HG03066 (cell line): ENCODE measurements at regions not wholly inside any gene's neighbourhood (a gene's known extent, or its start where the extent isn't known, plus 50 kb on each side); places are given as distances from the start of the nearest gene placed in this dataset.

ENCODE experiments used
- ATAC-seq: cut with Tn5 transposase; IDR thresholded peaks from one replicate; pipeline ENCODE4 v1.9.1; 2021; ENCODE audit warnings: low read depth; ENCODE audit not compliant: unreplicated experiment

DNA sequence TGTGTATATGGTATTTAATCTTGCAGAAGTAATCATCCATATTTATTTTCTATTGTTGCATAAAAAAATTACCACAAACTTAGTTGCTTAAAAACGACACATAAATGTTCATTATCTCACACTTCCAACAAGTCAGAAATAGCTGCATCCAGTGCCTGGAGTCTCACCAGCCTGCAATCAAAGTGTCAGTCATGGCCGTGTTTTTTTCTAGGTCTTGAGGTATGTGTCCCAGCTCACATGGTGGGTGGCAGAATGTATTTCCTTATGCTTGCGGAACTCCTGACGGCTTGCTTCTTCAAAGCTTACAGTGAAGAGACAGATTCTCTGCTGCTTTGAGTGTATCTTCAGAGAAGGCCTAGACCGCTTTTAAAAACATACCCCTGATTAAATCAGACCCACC is 670.2 kb upstream of the LMO3 start:
- no peak for ATAC-seq

DNA sequence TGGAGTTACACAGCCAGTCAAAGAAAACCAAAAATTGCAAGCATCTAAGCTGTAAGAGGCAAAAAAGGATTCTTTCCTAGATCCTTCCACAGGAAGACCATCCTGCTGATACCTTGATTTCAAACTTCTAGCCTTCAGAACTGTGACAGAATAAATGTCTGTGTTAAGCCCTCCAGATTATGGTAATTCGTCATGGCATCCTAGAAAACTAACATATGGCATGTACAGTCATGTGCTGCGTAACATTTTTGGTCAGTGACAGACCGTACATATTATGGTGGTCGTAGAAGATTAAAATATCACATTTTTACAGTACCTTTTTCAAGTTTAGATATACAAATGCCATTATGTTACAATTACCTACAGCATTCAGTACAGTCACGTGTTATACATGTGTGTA is 660.9 kb upstream of the LMO3 start:
- no peak for ATAC-seq

DNA sequence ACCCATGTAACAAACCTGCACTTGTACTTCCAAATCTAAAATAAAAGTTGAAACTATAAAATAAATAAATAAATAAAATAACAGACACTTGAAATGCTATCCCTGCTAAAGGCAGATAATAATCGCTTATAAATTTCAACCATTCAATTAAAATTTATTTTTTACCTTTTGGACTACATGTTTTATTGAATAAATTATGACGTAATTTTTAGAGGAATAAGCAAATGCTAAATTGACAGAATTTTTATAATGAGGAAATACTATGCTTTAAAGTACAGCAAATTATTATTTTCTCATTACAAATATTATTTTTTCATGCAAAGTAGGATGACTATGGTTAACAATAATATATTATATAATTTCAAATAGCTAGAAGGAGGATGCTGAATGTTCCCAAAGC is 658.6 kb upstream of the LMO3 start:
- no peak for ATAC-seq

DNA sequence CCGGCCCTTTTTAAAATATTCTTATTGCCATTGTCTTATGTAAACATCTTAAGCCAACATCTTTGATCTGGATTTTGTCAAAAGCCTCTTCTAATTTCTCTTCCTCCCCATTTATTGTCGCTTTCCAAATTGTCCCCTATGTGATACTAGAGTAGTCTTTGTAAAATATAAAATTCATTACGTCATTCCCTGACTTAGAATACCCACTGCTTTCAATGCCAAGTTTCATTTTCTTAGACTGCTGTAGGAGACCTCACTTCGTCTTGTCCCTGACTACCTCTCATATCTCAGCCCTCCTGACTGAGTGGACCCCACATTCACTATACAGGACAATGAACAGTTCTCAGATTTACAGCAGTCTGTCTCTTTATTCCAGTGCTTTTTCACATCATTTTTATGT is 633.9 kb upstream of the LMO3 start:
- no peak for ATAC-seq

DNA sequence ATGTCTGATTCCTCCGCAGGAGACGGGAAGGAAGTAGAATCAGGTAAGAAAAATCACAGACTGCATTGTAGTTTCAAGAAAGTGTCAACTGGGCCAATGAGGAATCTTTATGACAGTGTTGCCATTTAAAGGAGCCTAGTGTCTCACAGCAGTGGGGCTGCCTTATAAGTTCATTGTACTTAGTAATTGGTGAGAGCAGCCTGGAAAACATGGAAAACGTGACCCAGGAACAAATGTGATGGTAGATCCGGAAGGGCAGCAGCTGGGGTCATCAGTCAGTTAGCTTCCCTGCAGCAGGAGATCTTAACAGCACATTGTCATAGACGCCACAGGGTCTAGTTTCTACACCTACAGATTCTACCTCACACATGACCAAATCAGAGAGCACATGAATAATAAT is 630.0 kb upstream of the LMO3 start:
- no peak for ATAC-seq

DNA sequence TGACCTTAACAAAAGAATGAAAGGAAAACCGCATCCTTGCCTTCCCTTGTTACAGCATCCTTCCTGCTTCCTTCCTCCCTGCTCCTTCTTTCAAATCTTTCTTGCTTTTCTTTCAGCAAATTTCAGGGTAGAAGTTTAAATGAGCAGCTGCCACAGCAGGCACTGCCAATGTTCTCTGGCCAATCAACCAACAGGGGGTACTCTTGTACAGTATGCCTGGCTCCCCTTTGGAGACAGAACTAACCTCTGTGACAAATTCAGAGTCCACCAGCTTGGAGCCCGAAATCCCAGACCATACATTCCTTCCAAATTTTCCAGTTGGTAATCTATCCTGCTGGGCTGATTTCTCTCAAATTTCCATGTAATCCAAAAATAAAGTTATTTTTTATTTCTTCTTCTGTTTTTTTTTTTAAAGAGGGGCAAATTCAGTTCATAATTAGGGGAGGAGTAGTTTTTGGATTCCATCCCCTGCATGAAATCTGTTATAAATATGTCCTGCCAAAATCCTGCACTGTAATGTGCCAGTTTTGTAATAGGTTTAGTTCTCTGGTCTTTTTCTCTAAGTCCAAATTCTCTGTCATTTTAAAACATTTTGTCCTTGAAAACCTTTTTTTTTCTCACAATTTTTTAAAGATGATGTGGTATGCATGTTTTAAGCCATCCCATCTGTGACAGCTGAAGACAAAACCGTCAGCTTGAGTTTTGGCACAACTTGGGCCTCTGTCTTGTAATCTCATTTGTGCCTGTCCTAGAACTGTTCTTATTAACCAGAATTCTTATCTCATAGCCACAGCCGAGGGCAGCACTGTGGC is 610.0 kb upstream of the LMO3 start:
- no peak for ATAC-seq

DNA sequence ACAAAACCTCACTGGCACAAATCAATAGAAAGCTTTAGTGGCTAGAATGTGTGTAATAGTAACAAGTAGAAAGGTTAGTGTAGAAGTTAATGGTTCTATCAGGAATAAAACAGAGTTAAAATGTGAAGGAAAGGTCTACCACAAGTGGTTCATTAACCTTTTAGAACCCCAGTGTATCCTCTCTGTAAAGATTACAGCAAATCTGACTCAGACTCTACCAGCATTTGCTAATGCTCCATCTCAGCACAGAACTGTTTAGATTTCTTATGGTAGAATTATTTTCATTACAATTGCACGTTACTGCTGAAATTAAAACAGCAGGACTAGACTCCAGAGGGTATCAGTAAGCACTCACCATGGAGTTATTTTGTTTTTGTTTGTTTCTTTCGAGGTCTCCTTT is 609.0 kb upstream of the LMO3 start:
- ATAC-seq = no peak

DNA sequence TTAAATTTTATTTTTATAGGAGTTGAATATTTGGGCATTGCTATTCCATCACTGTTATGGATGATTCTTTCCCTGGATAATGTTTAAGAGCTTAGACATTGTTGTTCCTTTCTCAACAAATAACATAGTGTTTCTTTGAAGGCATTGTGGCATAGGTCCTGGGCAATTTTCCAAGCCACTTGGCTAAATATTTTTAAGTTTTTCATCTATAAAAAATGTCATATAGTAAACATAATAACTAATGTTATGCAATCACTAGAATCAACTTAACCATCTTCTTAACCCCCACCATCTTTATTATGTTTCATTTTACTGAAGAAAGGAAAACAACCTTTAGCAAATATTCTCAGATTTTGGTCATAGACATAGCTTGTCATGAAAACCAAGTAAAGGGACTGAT is 600.6 kb upstream of the LMO3 start:
- ATAC-seq = no peak

DNA sequence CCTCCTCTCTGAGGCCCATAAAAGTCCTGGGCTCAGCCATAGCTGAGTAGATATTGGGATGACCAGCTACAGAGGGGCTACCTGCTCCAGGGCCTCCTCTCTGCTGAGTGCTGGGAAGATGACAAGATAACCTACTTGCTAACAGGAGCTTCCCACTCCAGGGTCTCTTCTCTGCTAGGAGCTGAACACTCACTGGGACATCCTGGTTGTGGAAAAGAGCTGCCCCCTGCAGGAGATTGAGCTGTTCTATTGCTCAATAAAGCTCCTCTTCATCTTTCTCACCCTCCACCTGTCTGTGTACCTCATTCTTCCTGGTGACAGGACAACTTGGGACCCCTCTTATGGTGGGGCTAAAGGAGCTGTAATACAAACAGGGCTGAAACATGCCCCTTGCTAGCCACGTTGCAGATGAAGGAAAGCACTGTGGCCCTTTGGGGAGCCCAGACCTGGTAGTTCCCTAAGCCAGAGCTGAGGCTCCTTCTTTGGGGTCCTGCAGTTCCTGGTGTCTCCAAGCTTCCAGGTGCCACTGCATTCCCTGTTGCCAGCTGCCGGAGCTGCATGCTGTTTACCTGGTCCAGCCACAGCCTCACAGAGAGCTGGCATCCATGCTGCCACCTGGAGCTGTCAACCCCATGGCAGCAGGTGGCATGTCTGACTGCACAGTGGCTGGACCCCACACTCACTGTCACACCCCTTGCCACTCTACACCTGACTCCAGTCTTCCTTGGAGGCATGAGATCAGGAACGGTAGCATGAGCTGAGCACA is 598.5 kb upstream of the LMO3 start:
- ATAC-seq = no peak

DNA sequence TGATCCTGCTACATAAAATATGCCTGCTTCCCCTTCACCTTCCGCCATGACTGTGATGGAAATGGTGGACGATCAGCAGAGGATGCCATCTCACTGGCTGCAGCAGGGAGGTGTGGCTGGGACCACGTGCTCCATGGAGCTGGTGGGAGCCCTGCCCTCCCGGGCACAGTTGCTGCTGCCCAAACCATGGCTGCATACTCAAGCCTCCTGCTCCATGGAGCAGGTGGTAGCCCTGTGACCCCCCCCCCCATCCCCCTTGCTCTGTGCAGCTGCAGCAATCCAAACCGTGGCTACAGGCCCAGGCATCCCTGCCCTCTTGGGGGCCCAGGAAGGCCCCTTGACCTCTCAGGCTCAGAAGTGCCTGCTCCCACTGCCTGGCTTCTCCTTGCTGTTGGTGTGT is 597.5 kb upstream of the LMO3 start:
- ATAC-seq = no peak

DNA sequence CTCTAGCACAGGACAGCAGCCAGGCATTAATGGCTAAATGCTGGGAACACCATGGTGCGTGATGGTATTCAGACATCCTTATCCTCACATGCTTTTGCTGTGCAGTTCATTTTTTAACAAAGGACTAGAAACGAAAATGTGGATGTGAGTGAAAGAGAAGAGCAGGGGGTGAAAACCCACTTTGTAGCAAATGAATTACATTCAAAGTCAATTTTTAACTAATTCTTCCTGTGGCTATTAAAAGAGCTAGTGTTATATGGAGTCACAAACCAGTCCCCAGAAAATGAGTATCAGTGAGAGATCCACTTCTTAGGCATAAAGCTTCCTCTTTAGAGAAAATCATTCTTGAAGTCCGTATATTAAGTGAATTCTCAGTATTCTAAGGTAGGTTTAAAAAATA is 592.0 kb upstream of the LMO3 start:
- ATAC-seq = no peak

DNA sequence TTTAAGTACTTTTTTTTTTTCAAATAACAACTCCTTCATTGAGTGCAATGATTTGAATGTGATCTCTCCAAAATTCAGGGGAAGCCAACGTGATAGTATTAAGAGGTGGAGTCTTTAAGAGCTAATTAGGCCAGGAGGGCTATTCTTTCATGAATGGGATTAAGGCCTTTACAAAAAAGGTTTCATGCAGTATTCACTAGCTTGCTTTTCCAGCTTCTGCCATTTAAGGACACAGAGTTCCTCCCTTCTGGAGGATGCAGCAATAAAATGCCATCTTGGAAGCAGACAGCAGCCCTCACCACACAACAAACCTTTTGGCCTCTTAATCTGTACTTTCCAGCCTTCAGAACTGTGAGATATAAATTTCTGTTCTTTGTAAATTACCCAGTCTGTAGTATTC is 586.8 kb upstream of the LMO3 start:
- no peak for ATAC-seq

DNA sequence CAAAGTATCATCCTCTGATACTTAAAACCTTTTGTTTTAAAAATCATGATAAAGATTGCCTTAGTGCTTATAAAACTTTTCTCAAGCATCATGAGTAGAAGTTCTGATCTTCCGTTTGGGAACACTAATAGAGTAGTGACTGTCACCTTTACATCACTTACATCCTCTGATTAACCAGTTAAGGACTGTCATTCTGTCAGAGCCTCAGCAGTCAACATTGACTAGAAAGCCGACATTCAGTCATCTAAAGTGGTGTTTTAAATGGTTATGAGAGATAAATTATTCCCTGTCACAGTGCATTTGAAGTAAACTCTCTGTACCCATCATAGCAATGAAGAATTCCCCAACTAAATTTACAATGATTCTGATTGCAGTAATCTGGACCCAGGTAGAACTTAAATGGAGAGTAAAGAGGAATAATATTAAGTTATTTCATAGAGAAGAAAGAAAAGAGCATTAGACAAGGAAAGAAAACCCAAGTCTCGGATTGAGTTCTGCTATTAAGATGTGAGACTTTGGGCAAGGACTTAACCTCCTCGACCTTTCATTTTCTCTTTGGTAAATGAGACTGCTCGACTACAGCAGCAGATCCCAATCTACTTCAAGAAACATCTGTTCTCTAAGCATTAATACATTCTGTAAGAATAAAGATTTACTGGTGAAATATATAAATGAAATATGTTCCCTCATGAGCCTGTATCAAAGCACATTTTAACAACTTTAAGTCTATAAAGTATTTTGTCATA is 563.9 kb upstream of the LMO3 start:
- ATAC-seq = peak; percentile 54

DNA sequence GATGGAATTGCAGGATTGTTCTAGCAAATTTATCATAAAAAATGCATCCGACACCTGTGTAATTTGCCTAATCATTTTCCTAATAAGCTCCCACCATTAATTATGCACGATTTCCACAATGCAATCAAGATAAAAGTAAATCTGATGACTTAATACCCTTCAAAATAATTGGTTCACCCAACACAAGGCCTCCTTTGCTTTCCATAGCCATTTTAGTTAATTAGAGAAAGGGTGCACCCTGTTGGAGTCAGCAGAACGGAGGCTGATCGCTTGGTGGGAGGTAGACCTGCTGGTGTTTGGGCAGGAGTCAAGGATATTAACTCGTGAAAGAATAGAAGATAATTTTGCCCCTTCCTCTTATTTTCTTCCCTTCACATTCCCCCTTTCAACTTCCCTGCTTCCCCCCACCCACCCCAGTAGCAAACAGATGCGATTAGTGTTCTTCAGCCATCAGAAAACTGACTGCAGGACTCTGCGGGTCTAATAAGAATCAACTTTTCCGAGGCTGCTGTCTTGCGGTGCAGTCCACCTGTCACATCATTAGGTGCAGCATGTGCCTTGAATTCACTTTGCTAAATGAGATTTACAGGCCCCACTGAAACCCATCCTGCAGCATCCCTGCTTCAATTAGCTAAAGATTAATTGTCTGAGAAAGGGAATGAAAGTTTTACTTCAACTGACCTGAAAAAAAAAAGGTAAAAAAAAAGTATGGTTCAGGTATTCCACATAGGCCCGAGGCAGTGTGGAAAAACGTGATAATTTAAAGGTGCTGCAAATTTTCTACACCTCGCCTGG is 553.7 kb upstream of the LMO3 start:
- ATAC-seq = no peak

DNA sequence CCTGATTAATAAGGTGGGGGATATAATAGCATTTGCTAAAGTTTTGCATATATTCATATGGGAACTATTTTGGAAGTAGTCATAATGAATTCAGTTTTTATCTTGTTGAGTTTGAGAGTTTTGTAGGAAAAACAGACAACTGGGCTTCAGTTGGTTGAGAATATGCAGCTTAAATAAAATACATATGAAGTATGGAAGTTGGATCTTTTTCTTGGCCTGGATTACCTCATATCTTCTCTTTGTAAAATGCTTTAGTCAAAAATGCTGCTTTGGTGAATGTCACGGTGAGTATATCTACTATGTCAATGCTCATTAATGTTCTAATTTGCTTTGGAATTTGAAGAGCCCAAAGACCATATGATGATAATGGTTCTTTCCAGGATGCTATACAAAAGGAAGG is 552.2 kb upstream of the LMO3 start:
- ATAC-seq = no peak

DNA sequence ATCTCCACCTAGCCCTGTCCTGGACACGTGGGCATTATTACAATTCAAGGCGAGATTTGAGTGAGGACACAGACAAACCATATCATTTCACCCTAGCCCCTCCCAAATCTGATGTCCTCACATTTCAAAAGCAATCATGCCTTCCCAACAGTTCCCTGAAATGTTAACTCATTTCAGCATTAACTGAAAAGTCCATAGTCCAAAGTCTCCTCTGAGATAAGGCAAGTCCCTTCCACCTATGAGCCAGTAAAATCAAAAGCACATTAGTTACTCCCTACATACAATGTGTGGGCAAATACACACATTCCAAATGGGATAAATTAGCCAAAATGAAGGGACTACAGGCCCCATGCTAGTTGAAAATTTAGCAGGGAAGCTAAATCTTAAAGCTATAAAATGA is 546.0 kb upstream of the LMO3 start:
- ATAC-seq = no peak

DNA sequence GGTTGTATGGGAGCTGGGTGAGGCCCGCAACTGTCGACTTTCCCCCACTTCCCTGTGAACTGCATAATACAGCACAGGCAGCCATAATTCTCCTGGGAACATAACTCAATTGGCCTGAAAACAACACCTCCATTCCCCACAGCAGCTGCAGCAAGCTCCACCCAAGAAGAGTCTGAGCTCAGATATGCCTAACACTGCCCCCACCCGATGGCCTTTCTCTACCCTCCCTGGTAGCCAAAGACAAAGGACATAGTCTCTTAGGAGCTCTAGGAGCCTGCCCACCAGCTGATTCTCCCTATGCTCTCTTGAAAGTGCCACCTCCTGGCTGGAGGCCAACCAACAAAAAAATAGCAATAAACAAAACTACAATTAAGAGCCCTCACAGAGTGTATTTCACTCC is 542.7 kb upstream of the LMO3 start:
- ATAC-seq = no peak

DNA sequence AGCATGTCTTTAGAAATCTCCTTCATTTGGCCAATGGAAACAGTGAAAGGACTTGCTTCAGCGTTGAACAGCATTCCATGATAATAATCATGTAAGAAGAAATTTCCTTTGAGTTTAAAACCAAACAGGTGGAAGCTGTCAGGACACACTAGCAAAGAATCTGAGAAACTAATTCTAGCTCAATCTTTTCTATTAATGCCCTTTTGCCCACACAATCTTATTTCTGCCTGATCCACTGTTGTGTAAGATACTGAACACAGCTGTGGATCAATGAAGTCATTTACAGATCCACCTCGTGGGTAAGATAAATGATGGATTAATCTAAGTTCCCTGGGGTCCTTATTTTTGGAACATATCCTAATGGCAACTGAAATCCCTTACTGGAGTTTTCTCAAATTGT is 536.9 kb upstream of the LMO3 start:
- ATAC-seq = no peak

DNA sequence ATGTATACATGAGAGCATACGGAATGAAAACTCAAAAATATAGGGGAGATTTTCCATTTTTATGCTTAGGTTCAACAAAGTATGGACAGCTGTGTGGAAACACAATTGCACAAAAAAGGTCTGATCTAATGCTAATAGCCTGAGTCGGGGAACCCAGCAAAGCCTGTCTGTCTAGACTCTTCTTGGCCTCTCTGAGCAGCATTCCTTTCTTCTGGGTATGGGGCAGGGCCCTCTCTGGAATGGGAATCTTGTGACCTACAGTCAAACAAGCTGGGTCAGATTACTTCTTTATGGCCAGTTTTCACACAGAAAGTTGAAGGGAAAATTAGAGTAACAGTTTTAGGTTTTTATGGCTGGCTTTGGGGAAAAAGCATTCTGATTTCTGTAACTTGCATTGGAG is 534.0 kb upstream of the LMO3 start:
- no peak for ATAC-seq

DNA sequence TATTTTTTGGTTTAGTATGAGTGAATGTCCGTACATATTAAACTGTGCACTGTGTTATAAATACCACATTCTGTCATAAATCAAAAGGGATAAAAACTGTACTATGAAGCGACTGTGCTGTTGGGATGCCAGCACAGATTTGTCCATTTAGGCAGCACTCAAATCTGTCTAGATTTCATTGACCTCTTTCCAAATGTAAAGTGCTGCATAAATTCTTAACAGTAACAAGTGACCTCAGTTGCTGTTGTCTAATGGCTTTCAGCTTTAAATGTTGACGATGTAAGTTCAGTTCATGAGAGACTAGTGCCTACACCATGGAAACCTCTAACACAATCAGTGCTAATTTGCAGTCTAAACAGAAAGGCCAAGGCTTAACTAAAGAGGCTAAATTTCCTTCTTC is 531.4 kb upstream of the LMO3 start:
- no peak for ATAC-seq

DNA sequence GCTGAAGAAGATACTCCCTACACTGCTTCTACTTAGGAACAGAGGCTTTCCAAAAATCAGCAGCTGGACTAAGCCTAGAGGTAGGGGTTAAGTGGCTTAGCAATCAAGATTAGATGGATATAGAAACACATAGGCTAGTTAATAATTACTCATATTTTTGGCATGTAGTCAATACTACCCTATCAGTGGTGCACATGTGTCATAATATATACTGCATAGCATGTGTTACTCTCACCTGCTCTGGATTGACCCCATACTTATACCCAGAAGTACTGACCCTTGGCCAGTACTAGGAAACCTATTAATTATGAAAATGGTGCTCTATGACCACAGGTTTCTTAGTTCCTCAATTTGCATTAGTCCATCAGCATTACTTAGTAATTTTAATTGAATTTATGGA is 528.4 kb upstream of the LMO3 start:
- no peak for ATAC-seq
